ENCODE measurements at regions not wholly inside any gene's neighbourhood (a gene's known extent, or its start where the extent isn't known, plus 50 kb on each side); places are given as distances from the start of the nearest gene placed in this dataset.

DNA sequence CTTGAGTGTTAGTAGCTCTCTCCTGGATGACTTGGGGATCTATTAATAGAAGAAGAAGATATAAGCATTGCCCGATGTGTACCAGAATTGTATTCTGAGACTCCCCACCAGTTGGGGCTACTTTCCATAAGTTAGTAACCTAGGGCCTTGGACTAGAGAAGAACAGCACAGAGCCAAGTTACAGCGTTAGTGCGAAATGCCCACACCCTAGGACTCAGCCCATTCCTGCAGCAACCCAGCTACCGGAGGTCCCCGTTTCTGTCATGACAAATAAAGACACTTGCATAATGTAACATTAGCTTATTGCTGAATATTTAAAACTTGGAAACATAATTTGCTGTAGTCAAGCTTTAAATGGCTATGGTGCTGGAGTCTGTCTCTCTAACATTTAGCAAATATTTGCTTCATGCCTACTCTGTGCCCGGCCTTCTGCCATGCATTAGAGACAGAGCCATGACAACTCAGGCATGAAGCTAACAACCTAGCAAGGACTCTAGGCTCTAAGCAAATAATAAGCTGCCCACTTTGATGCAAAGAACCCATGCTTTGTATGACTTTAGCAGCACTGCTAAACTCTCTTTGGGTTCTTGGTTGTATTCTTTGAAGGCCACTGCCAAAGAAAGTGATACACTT, 103.4 kb upstream of the COL21A1 start:
- TF ChIP-seq, protein P1, sequence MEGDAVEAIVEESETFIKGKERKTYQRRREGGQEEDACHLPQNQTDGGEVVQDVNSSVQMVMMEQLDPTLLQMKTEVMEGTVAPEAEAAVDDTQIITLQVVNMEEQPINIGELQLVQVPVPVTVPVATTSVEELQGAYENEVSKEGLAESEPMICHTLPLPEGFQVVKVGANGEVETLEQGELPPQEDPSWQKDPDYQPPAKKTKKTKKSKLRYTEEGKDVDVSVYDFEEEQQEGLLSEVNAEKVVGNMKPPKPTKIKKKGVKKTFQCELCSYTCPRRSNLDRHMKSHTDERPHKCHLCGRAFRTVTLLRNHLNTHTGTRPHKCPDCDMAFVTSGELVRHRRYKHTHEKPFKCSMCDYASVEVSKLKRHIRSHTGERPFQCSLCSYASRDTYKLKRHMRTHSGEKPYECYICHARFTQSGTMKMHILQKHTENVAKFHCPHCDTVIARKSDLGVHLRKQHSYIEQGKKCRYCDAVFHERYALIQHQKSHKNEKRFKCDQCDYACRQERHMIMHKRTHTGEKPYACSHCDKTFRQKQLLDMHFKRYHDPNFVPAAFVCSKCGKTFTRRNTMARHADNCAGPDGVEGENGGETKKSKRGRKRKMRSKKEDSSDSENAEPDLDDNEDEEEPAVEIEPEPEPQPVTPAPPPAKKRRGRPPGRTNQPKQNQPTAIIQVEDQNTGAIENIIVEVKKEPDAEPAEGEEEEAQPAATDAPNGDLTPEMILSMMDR (IDR thresholded peaks at IDR 0.05): no peak
- no peak for TF ChIP-seq POLR2A (IDR thresholded peaks at IDR 0.05)

Data from adrenal gland (tissue), 5 donors.